HG03354 (cell line): ENCODE measurements at regions not wholly inside any gene's neighbourhood (a gene's known extent, or its start where the extent isn't known, plus 50 kb on each side); places are given as distances from the start of the nearest gene placed in this dataset.
"Not testable (repeated sequence)": the region's sequence is repeated elsewhere in the genome, so short reads cannot be mapped to it uniquely, and the experiment has no call there.

ENCODE experiments used
- ATAC-seq: cut with Tn5 transposase; IDR thresholded peaks from one replicate; pipeline ENCODE4 v1.9.1; 2021; ENCODE audit warnings: mild to moderate bottlenecking; ENCODE audit not compliant: unreplicated experiment, poor library complexity, severe bottlenecking

DNA sequence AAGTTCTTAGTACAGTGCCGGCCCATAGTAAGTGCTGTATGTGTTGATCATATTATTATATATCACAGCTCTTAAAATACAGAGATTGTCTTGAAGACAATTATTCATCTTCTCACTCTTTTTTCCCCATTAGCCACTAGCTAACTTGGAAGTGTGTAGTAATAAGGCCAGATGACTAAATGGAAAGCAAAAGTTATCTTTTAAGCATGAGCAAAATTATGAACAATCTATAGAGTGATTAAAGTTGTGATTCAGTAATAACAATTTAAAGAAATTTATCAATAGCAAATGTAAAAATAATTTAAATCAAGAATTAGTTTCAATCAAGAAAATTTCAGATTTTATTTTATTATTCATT, 630.9 kb upstream of the TBL1XR1 start:
- ATAC-seq, result no peak

- no peak for ATAC-seq
These were observed 633.1 kb upstream of the TBL1XR1 start for GRCh38 chr3:177830411-177830849.

DNA sequence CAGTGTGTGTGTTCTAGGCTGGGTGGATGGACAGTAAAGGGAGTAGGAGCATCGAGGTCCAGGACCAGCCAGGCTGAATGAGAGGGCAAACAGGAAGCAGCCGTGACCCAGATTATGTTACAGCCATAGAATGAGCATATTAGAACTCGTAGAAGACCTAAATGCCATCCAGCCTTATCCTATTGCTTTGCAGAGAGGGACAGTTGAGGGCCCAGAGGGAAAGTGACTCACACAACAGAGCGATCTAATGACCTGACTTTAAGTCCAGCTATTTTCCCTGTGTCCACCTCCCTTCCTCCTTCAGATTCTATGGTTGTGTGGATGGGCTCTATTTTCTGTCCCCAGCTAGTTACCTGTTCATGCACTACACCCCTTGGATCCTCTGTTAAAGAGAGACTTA, 634.1 kb upstream of the TBL1XR1 start:
- ATAC-seq, result no peak

GRCh38 chr3:177832880-177833279, 635.6 kb upstream of the TBL1XR1 start:
- ATAC-seq, result no peak

DNA sequence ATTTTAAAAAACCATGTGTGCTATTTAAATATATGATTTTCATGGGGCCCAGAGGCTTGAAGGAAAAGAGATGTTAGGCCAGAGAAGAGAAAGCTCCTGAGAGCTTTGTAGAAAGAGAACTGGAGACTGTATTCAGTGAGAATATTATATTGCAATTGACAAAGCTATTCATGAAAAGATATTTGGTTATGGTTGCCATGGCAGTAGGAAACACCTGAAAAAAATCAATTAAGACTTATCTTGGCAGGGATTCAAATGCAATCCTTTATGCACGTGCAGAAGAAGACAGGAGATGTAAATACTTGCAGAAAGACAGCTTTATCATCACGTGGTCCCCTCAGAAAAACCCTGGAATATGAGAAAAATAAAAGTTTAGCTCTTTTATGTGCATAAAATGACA, 636.0 kb upstream of the TBL1XR1 start:
- no peak for ATAC-seq

DNA sequence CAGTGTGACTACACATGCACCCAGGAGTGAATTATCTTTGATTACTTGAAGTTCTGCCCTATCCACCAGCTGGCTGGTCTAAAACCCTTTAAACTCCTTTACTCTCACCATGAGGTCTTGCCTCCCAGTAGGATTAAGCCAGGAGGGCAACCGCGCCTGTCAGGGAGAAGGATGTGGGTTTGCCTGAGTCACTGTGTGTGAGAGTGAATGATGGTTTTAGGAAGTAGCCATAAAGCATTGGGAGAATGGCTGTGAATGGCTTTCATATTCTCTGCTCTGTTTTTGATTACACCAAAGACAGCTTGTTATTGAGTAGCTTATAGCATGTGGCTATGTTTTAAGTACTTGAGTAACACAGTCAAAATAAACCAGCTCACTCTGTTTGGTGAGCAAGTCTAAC, 637.7 kb upstream of the TBL1XR1 start:
- ATAC-seq, result no peak

DNA sequence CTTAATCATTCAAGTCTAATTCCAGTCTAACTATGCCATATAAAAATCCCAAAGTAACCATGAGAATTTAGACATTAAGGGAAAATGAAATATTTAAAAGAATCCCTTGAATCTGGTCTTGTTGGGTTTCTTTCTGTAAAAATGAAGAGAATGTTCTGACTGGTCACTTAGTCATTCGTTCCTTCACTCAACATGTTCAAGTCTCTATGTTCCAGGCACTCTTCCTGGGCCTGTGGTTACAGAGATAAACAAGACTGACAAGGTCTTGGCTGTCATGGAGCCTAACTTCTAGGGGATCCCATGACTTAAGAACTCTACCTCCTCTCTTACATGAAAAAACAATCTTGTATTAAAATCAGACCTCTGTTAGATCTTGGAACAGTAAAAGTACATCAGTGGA, 638.6 kb upstream of the TBL1XR1 start:
- ATAC-seq, result no peak

- no peak for ATAC-seq
These were observed 639.4 kb upstream of the TBL1XR1 start for GRCh38 chr3:177836671-177837070.

DNA sequence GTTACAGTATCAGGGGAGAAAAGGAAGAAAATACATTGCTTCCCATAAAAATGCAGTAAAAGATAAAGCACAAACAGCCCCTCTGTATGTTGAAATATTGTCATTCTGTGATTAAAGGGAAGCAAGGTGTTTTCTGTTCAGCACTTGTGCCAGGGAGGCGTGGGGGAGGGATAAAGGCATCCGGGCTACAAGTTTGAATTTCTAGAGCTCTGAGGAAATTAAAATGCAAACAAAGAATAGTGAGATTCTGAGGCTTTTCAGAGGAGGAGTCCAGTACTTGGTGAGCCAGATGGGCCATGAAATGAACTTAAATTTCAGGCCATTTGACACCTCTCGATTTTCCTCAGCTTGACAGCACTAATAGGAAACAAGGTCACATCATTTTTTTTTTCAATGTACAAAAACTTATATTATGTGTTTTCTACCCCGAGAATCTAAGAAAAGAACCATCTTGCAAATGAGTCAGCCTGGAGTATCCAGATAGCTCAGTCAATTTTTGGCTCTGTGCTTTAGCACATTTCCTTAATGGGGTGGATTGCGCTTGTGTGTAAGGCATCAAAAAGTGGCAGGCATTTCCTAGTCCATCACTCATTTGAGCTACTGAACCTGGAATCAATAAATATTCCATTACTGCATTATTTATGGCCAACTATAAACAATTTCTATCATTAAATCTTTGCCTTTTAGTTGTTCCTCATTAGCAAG, 640.8 kb upstream of the TBL1XR1 start:
- no peak for ATAC-seq

DNA sequence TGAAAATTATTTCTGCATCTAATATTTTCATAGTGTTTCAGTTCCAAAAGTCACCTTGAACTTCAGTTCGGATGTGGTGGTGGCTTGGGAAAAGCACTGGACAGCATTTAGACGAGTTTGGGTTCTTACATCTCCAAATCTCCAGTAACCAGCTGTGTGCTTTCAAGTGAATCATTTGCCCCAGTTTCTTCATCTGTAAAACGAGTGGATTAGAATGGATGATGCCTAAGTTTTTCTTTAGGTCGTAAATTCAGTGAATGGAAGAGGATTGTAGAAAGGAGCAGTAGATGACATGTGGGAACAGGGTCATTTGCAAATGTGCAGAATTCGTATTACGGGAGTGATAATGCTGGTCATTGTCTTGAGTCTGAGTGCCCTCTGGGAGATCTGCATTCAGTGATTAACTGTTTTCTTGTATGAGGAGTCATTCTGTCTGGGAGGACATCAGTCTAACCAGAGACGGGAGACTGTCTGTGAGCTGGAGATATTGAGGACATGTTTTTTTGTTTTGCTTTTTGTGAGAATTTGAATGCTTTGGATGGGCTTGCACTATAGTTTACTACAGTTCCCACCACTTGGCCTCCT, 641.6 kb upstream of the TBL1XR1 start:
- ATAC-seq, result no peak

DNA sequence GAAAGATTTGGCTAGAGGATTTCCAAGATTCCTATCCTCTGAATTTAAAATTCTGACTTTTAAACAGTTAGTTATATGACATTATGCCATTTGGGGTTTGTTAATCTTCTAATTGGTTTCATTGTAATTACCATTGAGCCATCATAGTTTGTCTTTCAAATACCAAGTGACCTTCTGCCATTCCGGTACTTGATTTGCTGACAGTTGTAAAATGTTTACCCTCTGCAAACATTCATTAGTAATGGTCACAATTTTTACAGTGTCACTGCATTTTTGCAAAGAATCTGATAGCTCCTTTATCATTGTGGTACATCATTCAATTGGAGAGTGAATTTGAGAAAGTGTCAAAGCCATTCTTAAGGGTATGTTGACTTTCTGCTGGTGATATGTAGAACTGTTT, 645.0 kb upstream of the TBL1XR1 start:
- no peak for ATAC-seq

DNA sequence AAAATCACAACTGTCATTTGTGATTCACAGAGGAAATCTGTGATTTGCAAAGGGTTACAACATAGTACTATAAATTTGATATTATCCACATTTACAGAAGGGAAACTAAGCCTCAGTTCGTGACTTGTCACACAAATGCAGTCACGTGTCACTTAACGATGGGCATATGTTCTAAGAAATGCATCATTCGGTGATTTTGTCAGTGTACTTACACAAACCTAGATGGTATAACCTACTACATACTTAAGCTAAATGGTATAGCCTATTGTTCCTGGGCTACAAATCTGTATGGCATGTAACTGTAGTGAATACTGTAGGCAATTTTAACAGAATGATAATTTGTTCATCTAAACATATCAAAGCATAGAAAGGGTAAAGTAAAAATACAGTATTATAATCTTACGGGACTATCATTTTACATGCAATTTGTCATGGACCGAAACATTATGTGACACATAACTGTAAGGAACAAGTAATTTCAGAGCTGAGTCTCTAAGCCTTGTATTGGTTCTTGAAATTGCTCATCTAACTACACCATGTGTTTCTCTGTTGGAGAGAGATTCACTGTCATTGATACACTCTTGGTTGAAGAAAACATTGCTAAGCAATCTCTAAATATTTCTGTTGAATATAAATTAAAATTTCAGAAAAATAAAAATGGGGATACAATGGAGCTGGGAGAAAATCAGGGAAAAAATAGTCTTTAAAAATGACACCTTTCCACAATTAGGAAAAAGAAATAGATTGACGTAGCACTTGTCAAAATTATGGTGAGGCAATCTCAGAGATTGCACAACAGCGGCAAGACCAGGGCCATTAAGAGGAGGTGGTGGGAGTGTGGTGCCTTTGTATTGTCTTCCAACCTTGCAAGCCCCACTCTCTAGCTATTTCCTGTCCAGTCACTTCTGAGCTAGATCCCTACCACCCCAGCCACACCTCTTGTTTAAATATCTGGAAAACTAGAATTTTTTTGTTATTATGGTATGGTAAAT, 645.8 kb upstream of the TBL1XR1 start:
- no peak for ATAC-seq

- no peak for ATAC-seq
These were observed 654.9 kb upstream of the TBL1XR1 start for GRCh38 chr3:177852001-177852807.

DNA sequence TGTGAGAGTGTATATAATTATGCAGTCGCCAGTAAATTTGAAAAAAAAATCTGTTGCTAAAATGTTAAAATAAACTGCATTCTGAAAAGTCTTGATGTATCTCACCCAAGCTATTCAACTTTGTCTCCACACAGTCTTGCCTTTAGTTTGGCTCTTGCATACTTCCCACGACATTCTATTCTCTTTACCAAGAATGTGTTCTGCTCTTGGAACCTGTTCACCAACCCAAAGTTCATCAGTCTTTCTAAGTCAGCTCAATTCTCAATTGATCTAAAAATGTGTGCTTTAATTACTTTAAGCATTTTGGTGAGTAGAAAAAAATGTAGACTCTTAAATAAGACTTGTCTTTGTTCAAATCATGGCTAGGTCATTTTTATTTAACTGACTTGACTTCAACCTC, 657.7 kb upstream of the TBL1XR1 start:
- ATAC-seq, result no peak

GRCh38 chr3:177860184-177860583, 662.9 kb upstream of the TBL1XR1 start:
- ATAC-seq, result no peak

DNA sequence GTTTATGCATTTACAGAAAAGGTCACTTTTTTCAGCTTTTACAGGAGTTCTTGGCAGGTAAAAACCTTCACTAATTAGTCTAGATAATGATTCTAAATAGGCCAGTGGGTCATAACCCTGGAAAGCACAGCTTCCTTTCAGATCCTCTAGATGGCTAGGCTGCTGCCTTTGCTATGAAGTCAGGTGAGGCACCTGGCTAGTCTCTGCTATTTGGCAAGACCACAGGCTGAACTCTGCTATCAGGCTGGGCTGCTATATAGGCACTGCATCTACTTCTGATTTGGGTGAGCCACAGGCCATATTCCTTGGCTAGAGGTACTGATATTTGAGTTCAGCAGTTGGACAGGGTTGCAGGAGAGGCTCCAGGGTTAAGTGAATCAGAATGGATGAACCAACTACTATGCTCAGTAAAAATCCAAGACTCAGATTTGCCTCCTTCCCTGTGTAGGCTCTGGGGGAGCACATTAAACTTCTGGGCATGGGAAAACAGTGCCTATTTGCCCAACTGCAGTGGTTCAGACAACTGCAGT, 665.7 kb upstream of the TBL1XR1 start:
- no peak for ATAC-seq

DNA sequence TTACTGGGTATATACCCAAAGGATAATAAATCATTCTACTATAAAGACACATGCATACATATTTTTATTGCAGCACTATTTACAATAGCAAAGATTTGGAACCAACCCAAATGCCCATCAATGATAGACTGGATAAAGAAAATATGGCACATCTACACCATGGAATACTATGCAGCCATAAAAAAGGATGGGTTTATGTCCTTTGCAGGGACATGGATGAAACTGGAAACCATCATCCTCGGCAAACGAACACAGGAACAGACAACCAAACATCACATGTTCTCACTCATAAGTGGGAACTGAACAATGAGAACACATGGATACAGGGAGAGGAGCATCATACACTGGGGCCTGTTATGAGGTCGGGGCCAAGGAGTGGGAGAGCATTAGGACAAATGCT, 665.0 kb upstream of the KCNMB2 start:
- not testable (repeated sequence) for ATAC-seq

- no peak for ATAC-seq
These were observed 658.0 kb upstream of the KCNMB2 start for GRCh38 chr3:177878192-177878591.

- no peak for ATAC-seq
These were observed 657.3 kb upstream of the KCNMB2 start for GRCh38 chr3:177878957-177879356.

DNA sequence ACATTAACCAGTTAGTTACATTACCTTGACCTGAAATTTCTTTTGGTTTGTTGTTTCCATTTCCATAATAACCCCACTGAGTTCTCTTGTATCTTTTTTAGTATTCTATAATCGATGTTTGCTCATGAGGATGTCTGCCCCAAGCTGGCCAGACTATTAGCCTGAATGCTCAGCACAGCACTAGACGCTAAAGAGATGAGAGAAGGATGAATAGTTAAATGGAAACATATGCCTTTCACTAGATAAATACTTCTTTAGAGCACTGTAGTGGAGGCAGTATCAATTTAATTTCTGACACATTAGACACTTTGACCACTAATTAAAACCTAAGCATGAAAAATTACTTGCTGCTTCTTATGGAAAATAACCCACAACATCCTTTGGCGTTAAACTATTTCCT, 654.9 kb upstream of the KCNMB2 start:
- no peak for ATAC-seq
